ENCODE measurements at regions not wholly inside any gene's neighbourhood (a gene's known extent, or its start where the extent isn't known, plus 50 kb on each side); places are given as distances from the start of the nearest gene placed in this dataset.

GRCh38 chr16:80226499-80226898 is 314.3 kb upstream of the DYNLRB2 start:
- peaks cover 7% of the 10 kb centered on the region for H3K4me1 Mint-ChIP-seq (ENCODE audit: insufficient read depth, unreplicated experiment)
- peaks cover 15% of the 10 kb centered on the region for H3K9me3 Mint-ChIP-seq (ENCODE audit: unreplicated experiment)
- H3K36me3 Mint-ChIP-seq (ENCODE audit: insufficient read depth, unreplicated experiment) = no peaks in the 10 kb centered on the region
- TF ChIP-seq CTCF (IDR thresholded peaks at IDR 0.05; ENCODE audit: unreplicated experiment) = no peak
- DNase-seq (ENCODE audit: unreplicated experiment) = no peak
- intact Hi-C loops (cut with micrococcal nuclease) = no loop called here
- no peak overlapping the region for H3K27ac Mint-ChIP-seq (ENCODE audit: low read depth, unreplicated experiment)
- no peaks in the 10 kb centered on the region for H3K27me3 Mint-ChIP-seq (ENCODE audit: insufficient read depth, unreplicated experiment)
- H3K4me3 Mint-ChIP-seq (ENCODE audit: unreplicated experiment) = no peak overlapping the region
- POLR2A ChIA-PET = no interaction called here
- no TSS peak for BruUV-seq (replicated peaks)
- CTCF ChIA-PET = interaction anchor here (1.1 kb wide), 1 partner anchor 13 kb away, joined by 3 read pairs; no protein-coding TSS in a partner anchor

GRCh38 chr16:80210787-80211186 is 330.0 kb upstream of the DYNLRB2 start:
- no peak for TF ChIP-seq CTCF (IDR thresholded peaks at IDR 0.05; ENCODE audit: unreplicated experiment)
- Mint-ChIP-seq H3K27ac (ENCODE audit: low read depth, unreplicated experiment) (no peak overlapping the region), H3K27me3 (ENCODE audit: insufficient read depth, unreplicated experiment) (no peaks in the 10 kb centered on the region), H3K36me3 (ENCODE audit: insufficient read depth, unreplicated experiment) (no peaks in the 10 kb centered on the region), H3K4me1 (ENCODE audit: insufficient read depth, unreplicated experiment) (no peaks in the 10 kb centered on the region), H3K4me3 (ENCODE audit: unreplicated experiment) (no peak overlapping the region), H3K9me3 (ENCODE audit: unreplicated experiment) (peaks cover 5% of the 10 kb centered on the region)
- DNase-seq (ENCODE audit: unreplicated experiment) = no peak
- intact Hi-C loops (cut with micrococcal nuclease) = no loop called here
- no TSS peak for BruUV-seq (replicated peaks)
- CTCF ChIA-PET = no interaction called here
- POLR2A ChIA-PET = no interaction called here

- Mint-ChIP-seq H3K9me3 (ENCODE audit: unreplicated experiment) (no peaks in the 10 kb centered on the region), H3K4me3 (ENCODE audit: unreplicated experiment) (no peak overlapping the region), H3K27ac (ENCODE audit: low read depth, unreplicated experiment) (no peak overlapping the region), H3K27me3 (ENCODE audit: insufficient read depth, unreplicated experiment) (no peaks in the 10 kb centered on the region), H3K36me3 (ENCODE audit: insufficient read depth, unreplicated experiment) (no peaks in the 10 kb centered on the region), H3K4me1 (ENCODE audit: insufficient read depth, unreplicated experiment) (peaks cover 3% of the 10 kb centered on the region)
- DNase-seq (ENCODE audit: unreplicated experiment) = no peak
- no TSS peak for BruUV-seq (replicated peaks)
- POLR2A ChIA-PET = interaction anchor here (0.5 kb wide), 1 partner anchor 567 kb away, joined by 3 read pairs; no protein-coding TSS in a partner anchor
- CTCF ChIA-PET = interaction anchor here (0.5 to 1.7 kb wide), 4 partner anchors 10 to 1974 kb away, joined by 3 to 7 read pairs (median 4); no protein-coding TSS in a partner anchor
- intact Hi-C loops (cut with micrococcal nuclease) = no loop called here
- TF ChIP-seq CTCF (IDR thresholded peaks at IDR 0.05; ENCODE audit: unreplicated experiment) = no peak
These were observed 332.1 kb upstream of the DYNLRB2 start for GRCh38 chr16:80208743-80209142.

GRCh38 chr16:80208015-80208414 is 332.8 kb upstream of the DYNLRB2 start:
- ChIA-PET CTCF (interaction anchor here (0.6 to 1.3 kb wide), 4 partner anchors 17 to 813 kb away, joined by 3 to 7 read pairs (median 3); no protein-coding TSS in a partner anchor), POLR2A (no interaction called here)
- Mint-ChIP-seq H3K9me3 (ENCODE audit: unreplicated experiment) (no peaks in the 10 kb centered on the region), H3K27me3 (ENCODE audit: insufficient read depth, unreplicated experiment) (no peaks in the 10 kb centered on the region), H3K4me3 (ENCODE audit: unreplicated experiment) (no peak overlapping the region), H3K27ac (ENCODE audit: low read depth, unreplicated experiment) (no peak overlapping the region), H3K36me3 (ENCODE audit: insufficient read depth, unreplicated experiment) (no peaks in the 10 kb centered on the region), H3K4me1 (ENCODE audit: insufficient read depth, unreplicated experiment) (peaks cover 8% of the 10 kb centered on the region)
- no TSS peak for BruUV-seq (replicated peaks)
- intact Hi-C loops (cut with micrococcal nuclease) = no loop called here
- no peak for TF ChIP-seq CTCF (IDR thresholded peaks at IDR 0.05; ENCODE audit: unreplicated experiment)
- no peak for DNase-seq (ENCODE audit: unreplicated experiment)

Measured in MCF 10A (cell line).